ENCODE measurements at regions not wholly inside any gene's neighbourhood (a gene's known extent, or its start where the extent isn't known, plus 50 kb on each side); places are given as distances from the start of the nearest gene placed in this dataset.

DNA sequence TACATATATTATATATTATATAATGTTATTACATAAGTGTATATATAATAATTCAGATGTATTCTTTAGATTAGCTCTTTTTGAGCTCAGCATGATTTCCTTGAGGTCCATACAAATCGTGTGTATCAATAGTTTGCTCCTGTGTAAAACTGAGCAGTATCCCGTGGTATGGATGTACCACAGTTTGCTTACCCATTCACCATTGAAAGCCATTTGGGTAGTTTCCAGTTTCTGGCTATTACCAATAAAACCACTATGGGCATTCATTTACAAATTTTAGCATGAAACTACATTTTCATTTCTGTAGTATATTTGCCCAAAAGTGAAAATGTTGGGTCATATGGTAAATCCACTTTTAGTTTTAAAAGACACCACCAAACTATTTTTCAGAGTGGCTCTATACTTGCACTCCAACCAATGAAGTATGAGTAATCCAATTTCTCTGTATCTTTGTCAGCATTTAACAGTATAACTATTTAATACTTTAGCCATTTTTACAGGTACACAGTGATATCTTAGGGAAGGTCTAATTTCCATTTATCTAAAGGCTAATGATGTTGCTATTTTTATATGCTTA lies 1361.4 kb upstream of the GBE1 start:
- Histone ChIP-seq H3K36me3 (ENCODE audit: control insufficient read depth, insufficient read depth, low read length) (no peaks in the 10 kb centered on the region), H3K27ac (no peak overlapping the region), H3K4me3 (ENCODE audit: low read depth, low read length) (no peak overlapping the region), H3K4me1 (no peaks in the 10 kb centered on the region), H3K9me3 (ENCODE audit: control insufficient read depth, low read length) (no peaks in the 10 kb centered on the region), H3K27me3 (ENCODE audit: control insufficient read depth, insufficient read depth, low read length) (no peaks in the 10 kb centered on the region), H2AFZ (no peak overlapping the region), H3K79me2 (no peaks in the 10 kb centered on the region), H3K4me2 (ENCODE audit: low read length) (no peak overlapping the region), H3K9ac (no peak overlapping the region)
- TF ChIP-seq, protein P1, sequence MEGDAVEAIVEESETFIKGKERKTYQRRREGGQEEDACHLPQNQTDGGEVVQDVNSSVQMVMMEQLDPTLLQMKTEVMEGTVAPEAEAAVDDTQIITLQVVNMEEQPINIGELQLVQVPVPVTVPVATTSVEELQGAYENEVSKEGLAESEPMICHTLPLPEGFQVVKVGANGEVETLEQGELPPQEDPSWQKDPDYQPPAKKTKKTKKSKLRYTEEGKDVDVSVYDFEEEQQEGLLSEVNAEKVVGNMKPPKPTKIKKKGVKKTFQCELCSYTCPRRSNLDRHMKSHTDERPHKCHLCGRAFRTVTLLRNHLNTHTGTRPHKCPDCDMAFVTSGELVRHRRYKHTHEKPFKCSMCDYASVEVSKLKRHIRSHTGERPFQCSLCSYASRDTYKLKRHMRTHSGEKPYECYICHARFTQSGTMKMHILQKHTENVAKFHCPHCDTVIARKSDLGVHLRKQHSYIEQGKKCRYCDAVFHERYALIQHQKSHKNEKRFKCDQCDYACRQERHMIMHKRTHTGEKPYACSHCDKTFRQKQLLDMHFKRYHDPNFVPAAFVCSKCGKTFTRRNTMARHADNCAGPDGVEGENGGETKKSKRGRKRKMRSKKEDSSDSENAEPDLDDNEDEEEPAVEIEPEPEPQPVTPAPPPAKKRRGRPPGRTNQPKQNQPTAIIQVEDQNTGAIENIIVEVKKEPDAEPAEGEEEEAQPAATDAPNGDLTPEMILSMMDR (IDR thresholded peaks at IDR 0.05): no peak

DNA sequence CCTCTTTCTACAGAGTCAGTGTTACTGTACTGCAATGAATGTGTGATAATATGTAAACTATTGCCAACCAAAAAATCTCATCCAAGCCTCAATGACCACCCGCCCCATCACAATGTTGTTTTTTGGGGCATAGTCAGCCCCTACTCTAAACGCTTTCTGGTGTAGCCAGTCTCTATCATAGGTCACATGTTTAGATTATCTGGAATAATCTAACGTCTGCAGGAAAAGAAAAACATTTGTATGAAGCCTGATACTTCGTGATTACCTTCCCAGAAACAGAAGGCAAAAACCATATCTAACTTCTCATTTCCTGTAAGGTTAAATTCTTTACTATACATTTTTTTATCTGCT lies 1331.8 kb upstream of the GBE1 start:
- H2AFZ ChIP-seq: no peak overlapping the region
- no peaks in the 10 kb centered on the region for H3K4me1 ChIP-seq
- no peaks in the 10 kb centered on the region for H3K9me3 ChIP-seq (ENCODE audit: control insufficient read depth, low read length)
- TF ChIP-seq, protein P1 (IDR thresholded peaks at IDR 0.05): no peak
- no peak overlapping the region for H3K9ac ChIP-seq
- H3K79me2 ChIP-seq: no peaks in the 10 kb centered on the region
- H3K27me3 ChIP-seq (ENCODE audit: control insufficient read depth, insufficient read depth, low read length): no peaks in the 10 kb centered on the region
- H3K4me3 ChIP-seq (ENCODE audit: low read depth, low read length): no peak overlapping the region
- H3K36me3 ChIP-seq (ENCODE audit: control insufficient read depth, insufficient read depth, low read length): no peaks in the 10 kb centered on the region
- H3K4me2 ChIP-seq (ENCODE audit: low read length): no peak overlapping the region
- H3K27ac ChIP-seq: no peak overlapping the region

DNA sequence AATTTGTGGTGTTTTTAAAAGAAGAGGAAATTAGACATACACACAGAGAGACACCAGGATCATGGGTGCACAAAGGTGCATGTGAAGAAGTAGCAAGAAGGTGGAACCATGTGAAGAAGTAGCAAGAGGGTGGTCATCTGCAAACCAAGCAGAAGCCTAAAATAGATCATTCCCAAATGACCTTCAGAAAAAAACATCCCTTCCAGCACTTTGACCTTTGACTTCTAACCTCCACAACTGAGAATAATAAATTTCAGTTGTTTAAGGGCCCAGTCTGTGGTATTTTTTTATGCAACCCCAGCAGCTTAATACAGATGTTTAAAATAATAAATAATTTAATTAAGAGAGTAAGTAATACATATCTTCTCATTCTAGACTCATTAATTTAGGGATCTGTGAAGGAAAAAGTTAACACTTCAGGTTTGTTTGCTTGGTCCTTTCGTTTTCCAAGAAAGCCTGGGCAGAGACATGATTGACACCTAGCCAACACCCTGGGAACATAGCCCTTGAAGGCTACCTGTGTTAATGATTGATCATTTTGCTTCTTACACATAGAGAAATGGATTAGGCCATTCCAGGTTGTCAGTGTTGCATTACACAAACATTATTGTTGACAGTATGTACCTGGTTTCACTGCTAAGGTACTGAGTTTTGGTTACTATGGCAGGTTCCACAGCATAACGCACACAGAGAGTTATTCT lies 1331.2 kb upstream of the GBE1 start:
- Histone ChIP-seq H3K36me3 (ENCODE audit: control insufficient read depth, insufficient read depth, low read length) (no peaks in the 10 kb centered on the region), H3K27me3 (ENCODE audit: control insufficient read depth, insufficient read depth, low read length) (no peaks in the 10 kb centered on the region), H2AFZ (no peak overlapping the region), H3K4me1 (no peaks in the 10 kb centered on the region), H3K79me2 (no peaks in the 10 kb centered on the region), H3K27ac (no peak overlapping the region), H3K4me3 (ENCODE audit: low read depth, low read length) (no peak overlapping the region), H3K9me3 (ENCODE audit: control insufficient read depth, low read length) (no peaks in the 10 kb centered on the region), H3K4me2 (ENCODE audit: low read length) (no peak overlapping the region), H3K9ac (no peak overlapping the region)
- TF ChIP-seq, protein P1 (IDR thresholded peaks at IDR 0.05): no peak

DNA sequence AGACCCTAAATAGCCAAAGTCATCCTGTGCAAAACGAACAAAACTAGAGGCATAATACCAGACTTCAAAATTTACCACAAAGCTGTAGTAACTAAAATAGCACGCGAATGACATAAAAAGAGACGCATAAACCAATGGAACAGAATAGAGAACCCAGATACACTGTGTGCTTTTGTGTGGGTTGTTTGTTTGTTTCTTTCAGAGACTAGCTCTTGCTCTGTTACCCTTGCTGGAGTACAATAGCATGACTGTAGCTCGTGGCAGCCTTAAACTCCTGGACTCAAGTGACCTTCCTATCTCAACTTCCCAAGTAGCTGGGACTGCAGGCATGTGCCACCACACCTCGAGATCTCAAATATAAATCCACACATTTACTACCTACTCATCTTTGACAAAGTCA lies 1314.6 kb upstream of the GBE1 start:
- H3K9ac ChIP-seq: no peak overlapping the region
- H3K27me3 ChIP-seq (ENCODE audit: control insufficient read depth, insufficient read depth, low read length): no peaks in the 10 kb centered on the region
- H3K79me2 ChIP-seq: no peaks in the 10 kb centered on the region
- H3K4me3 ChIP-seq (ENCODE audit: low read depth, low read length): no peak overlapping the region
- no peak overlapping the region for H3K4me2 ChIP-seq (ENCODE audit: low read length)
- H3K27ac ChIP-seq: no peak overlapping the region
- TF ChIP-seq, protein P1 (IDR thresholded peaks at IDR 0.05): no peak
- H3K9me3 ChIP-seq (ENCODE audit: control insufficient read depth, low read length): no peaks in the 10 kb centered on the region
- H2AFZ ChIP-seq: no peak overlapping the region
- no peaks in the 10 kb centered on the region for H3K4me1 ChIP-seq
- no peaks in the 10 kb centered on the region for H3K36me3 ChIP-seq (ENCODE audit: control insufficient read depth, insufficient read depth, low read length)

DNA sequence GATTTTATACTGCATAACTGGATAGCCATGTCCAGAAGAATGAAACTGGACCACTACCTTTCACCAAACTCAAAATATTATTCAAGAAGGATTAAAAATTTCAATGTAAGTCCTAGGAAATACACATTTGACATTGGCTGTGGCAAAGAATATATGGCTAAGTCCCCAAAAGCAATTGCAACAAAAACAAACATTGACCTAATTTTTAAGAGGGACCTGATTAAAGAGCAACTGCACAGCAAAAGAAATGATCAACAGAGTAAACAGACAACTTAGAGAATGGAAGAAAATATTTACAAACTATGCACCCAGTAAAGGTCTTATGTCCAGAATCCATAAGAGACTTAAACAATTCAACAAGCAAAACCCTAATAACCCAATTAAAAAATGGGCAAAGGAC lies 1313.0 kb upstream of the GBE1 start:
- H3K27me3 ChIP-seq (ENCODE audit: control insufficient read depth, insufficient read depth, low read length): no peaks in the 10 kb centered on the region
- H3K4me1 ChIP-seq: no peaks in the 10 kb centered on the region
- no peaks in the 10 kb centered on the region for H3K79me2 ChIP-seq
- no peak overlapping the region for H3K4me3 ChIP-seq (ENCODE audit: low read depth, low read length)
- H3K4me2 ChIP-seq (ENCODE audit: low read length): no peak overlapping the region
- H3K9me3 ChIP-seq (ENCODE audit: control insufficient read depth, low read length): no peaks in the 10 kb centered on the region
- no peak overlapping the region for H3K27ac ChIP-seq
- no peaks in the 10 kb centered on the region for H3K36me3 ChIP-seq (ENCODE audit: control insufficient read depth, insufficient read depth, low read length)
- TF ChIP-seq, protein P1 (IDR thresholded peaks at IDR 0.05): no peak
- H3K9ac ChIP-seq: no peak overlapping the region
- no peak overlapping the region for H2AFZ ChIP-seq
